GM18502 (cell line): ENCODE measurements at regions not wholly inside any gene's neighbourhood (a gene's known extent, or its start where the extent isn't known, plus 50 kb on each side); places are given as distances from the start of the nearest gene placed in this dataset.

Experiments used
- ATAC-seq: cut with Tn5 transposase; IDR thresholded peaks from one replicate; pipeline ENCODE4 v1.9.1; 2021; ENCODE audit warnings: mild to moderate bottlenecking; ENCODE audit not compliant: unreplicated experiment, poor library complexity

- no peak for ATAC-seq
These were observed 106.7 kb upstream of the SLC28A3 start for GRCh38 chr9:84447305-84447704.

GRCh38 chr9:84450029-84450428, 109.5 kb upstream of the SLC28A3 start:
- ATAC-seq = no peak

- no peak for ATAC-seq
These were observed 116.0 kb upstream of the SLC28A3 start for GRCh38 chr9:84456527-84456926.

- no peak for ATAC-seq
These were observed 120.1 kb upstream of the SLC28A3 start for GRCh38 chr9:84460695-84461094.

- no peak for ATAC-seq
These were observed 122.7 kb upstream of the SLC28A3 start for GRCh38 chr9:84463272-84463671.

GRCh38 chr9:84466580-84467285, 126.2 kb upstream of the SLC28A3 start:
- no peak for ATAC-seq

GRCh38 chr9:84471816-84472215, 131.3 kb upstream of the SLC28A3 start:
- ATAC-seq = no peak

GRCh38 chr9:84478996-84479395, 138.4 kb upstream of the SLC28A3 start:
- no peak for ATAC-seq

- ATAC-seq = no peak
These were observed 139.5 kb upstream of the SLC28A3 start for GRCh38 chr9:84480071-84480470.

- no peak for ATAC-seq
These were observed 140.7 kb upstream of the SLC28A3 start for GRCh38 chr9:84481231-84481630.

- no peak for ATAC-seq
These were observed 141.2 kb upstream of the SLC28A3 start for GRCh38 chr9:84481636-84482218.

- no peak for ATAC-seq
These were observed 142.0 kb upstream of the SLC28A3 start for GRCh38 chr9:84482607-84483006.

- no peak for ATAC-seq
These were observed 143.6 kb upstream of the SLC28A3 start for GRCh38 chr9:84484172-84484571.

GRCh38 chr9:84485539-84485938, 145.0 kb upstream of the SLC28A3 start:
- no peak for ATAC-seq

- ATAC-seq = no peak
These were observed 146.1 kb upstream of the SLC28A3 start for GRCh38 chr9:84486663-84487062.

- no peak for ATAC-seq
These were observed 149.8 kb upstream of the SLC28A3 start for GRCh38 chr9:84490206-84490841.

- no peak for ATAC-seq
These were observed 150.3 kb upstream of the SLC28A3 start for GRCh38 chr9:84490842-84491325.

GRCh38 chr9:84492366-84493159, 152.0 kb upstream of the SLC28A3 start:
- no peak for ATAC-seq

- ATAC-seq = no peak
These were observed 152.9 kb upstream of the SLC28A3 start for GRCh38 chr9:84493284-84493947.

GRCh38 chr9:84499969-84500582, 159.5 kb upstream of the SLC28A3 start:
- ATAC-seq = peak; percentile 86
